Eye (tissue), 1 donor: ENCODE measurements at regions not wholly inside any gene's neighbourhood (a gene's known extent, or its start where the extent isn't known, plus 50 kb on each side); places are given as distances from the start of the nearest gene placed in this dataset.
"Not testable (repeated sequence)": the region's sequence is repeated elsewhere in the genome, so short reads cannot be mapped to it uniquely, and the experiment has no call there.

Experiments used
- DNase-seq: peaks from one replicate; pipeline ENCODE4 v3.0.0-alpha.2; 2015

GRCh38 chr4:10803713-10804343 is 119.3 kb upstream of the CLNK start:
- no peak for DNase-seq

- no peak for DNase-seq
Observed at GRCh38 chr4:10787365-10787764, 102.8 kb upstream of the CLNK start.

GRCh38 chr4:10784621-10785020 is 100.1 kb upstream of the CLNK start:
- DNase-seq: no peak

- DNase-seq: no peak
Observed at GRCh38 chr4:10783351-10783750, 98.8 kb upstream of the CLNK start.

- DNase-seq: no peak
Observed at GRCh38 chr4:10781805-10782204, 97.2 kb upstream of the CLNK start.

- not testable (repeated sequence) for DNase-seq
Observed at GRCh38 chr4:10780803-10781202, 96.2 kb upstream of the CLNK start.

- DNase-seq: not testable (repeated sequence)
Observed at GRCh38 chr4:10775132-10775531, 90.6 kb upstream of the CLNK start.

GRCh38 chr4:10773656-10774055 is 89.1 kb upstream of the CLNK start:
- no peak for DNase-seq

GRCh38 chr4:10773010-10773409 is 88.4 kb upstream of the CLNK start:
- DNase-seq: peak; percentile 9

GRCh38 chr4:10765386-10765785 is 80.8 kb upstream of the CLNK start:
- DNase-seq: no peak

GRCh38 chr4:10762561-10762960 is 78.0 kb upstream of the CLNK start:
- peak; percentile 58 for DNase-seq

GRCh38 chr4:10761903-10762302 is 77.3 kb upstream of the CLNK start:
- no peak for DNase-seq

GRCh38 chr4:10760086-10760485 is 75.5 kb upstream of the CLNK start:
- no peak for DNase-seq

- no peak for DNase-seq
Observed at GRCh38 chr4:10758906-10759305, 74.3 kb upstream of the CLNK start.

GRCh38 chr4:10753856-10754402 is 69.4 kb upstream of the CLNK start:
- DNase-seq: no peak

- DNase-seq: no peak
Observed at GRCh38 chr4:10753336-10753735, 68.8 kb upstream of the CLNK start.

- DNase-seq: no peak
Observed at GRCh38 chr4:10750714-10751113, 66.1 kb upstream of the CLNK start.

GRCh38 chr4:10747186-10747585 is 62.6 kb upstream of the CLNK start:
- DNase-seq: no peak

GRCh38 chr4:10746371-10747171 is 62.0 kb upstream of the CLNK start:
- no peak for DNase-seq

- no peak for DNase-seq
Observed at GRCh38 chr4:10743357-10743756, 58.8 kb upstream of the CLNK start.

- no peak for DNase-seq
Observed at GRCh38 chr4:10741961-10742699, 57.6 kb upstream of the CLNK start.

GRCh38 chr4:10740891-10741620 is 56.5 kb upstream of the CLNK start:
- DNase-seq: no peak

GRCh38 chr4:10740251-10740650 is 55.7 kb upstream of the CLNK start:
- no peak for DNase-seq
